Right atrium auricular region (tissue), 2 donors: ENCODE measurements at regions not wholly inside any gene's neighbourhood (a gene's known extent, or its start where the extent isn't known, plus 50 kb on each side); places are given as distances from the start of the nearest gene placed in this dataset.

Experiments
- DNase-seq: peaks from one replicate; pipeline ENCODE4 v3.0.0-alpha.2; 2019; ENCODE audit warnings: low spot score
- H3K27ac ChIP-seq, 2 donors: fragments of 200-600 bp; sonication (generic); 1 replicate in 1 of 2; 2 replicates in 1 of 2; pipeline ENCODE4 v1.5.1; 2016 to 2019
- H3K27me3 ChIP-seq, 2 donors: fragments of 200-600 bp; sonication (generic); one replicate each; pipeline versions ENCODE4 v1.5.1 to v1.6.0; 2017 to 2019
- H3K36me3 ChIP-seq: fragments of 200-600 bp; sonication (generic); one replicate; pipeline ENCODE4 v1.5.1; 2016
- H3K4me1 ChIP-seq, 2 donors: fragments of 200-600 bp; sonication (generic); one replicate each; pipeline versions ENCODE4 v1.5.1 to v1.6.0; 2017 to 2019
- H3K4me3 ChIP-seq, 2 donors: fragments of 200-600 bp; sonication (generic); 1 replicate in 1 of 2; 2 replicates in 1 of 2; pipeline ENCODE4 v1.5.1; 2017 to 2019; ENCODE audit warnings: mild to moderate bottlenecking in 1 of 2, moderate library complexity in 1 of 2
- H3K9me3 ChIP-seq, 2 donors: fragments of 200-600 bp; sonication (generic); one replicate each; pipeline ENCODE4 v1.5.1; 2019
- TF ChIP-seq, protein P1 (sequence below), 2 donors: fragments of 200-600 bp; sonication (generic); IDR thresholded peaks; one replicate each; pipeline ENCODE4 v1.5.1; 2019; ENCODE audit warnings: antibody characterized with exemption in 2 of 2

- Histone ChIP-seq H3K9me3 (peaks cover 0 to 1% of the 10 kb centered on the region in 2 donors), H3K27me3 (no peaks in the 10 kb centered on the region), H3K36me3 (no peaks in the 10 kb centered on the region), H3K4me1 (no peaks in the 10 kb centered on the region), H3K4me3 (no peak overlapping the region), H3K27ac (no peak overlapping the region)
- no peak for DNase-seq
- TF ChIP-seq, protein P1, sequence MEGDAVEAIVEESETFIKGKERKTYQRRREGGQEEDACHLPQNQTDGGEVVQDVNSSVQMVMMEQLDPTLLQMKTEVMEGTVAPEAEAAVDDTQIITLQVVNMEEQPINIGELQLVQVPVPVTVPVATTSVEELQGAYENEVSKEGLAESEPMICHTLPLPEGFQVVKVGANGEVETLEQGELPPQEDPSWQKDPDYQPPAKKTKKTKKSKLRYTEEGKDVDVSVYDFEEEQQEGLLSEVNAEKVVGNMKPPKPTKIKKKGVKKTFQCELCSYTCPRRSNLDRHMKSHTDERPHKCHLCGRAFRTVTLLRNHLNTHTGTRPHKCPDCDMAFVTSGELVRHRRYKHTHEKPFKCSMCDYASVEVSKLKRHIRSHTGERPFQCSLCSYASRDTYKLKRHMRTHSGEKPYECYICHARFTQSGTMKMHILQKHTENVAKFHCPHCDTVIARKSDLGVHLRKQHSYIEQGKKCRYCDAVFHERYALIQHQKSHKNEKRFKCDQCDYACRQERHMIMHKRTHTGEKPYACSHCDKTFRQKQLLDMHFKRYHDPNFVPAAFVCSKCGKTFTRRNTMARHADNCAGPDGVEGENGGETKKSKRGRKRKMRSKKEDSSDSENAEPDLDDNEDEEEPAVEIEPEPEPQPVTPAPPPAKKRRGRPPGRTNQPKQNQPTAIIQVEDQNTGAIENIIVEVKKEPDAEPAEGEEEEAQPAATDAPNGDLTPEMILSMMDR (IDR thresholded peaks at IDR 0.05): no peak
Observed at GRCh38 chr3:6571448-6571847, 289.5 kb upstream of the GRM7 start.

DNA sequence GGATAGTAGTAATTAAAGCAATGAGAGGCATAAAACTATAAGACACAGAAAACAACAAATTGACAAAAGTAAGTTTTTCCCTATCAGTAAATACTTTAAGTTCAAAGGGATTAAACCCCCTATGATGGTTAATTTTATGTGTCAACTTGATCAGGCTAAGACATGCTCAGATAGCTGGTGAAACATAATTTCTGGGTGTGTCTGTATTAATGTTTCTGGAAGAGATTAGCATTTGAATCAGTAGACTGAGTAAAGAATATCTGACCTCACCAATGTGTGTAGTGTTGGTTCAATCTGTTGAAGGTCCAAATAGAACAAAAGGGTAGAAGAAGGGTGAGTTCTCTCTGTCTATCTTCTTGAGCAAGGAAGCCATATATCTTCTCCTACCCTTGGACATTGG, 283.3 kb upstream of the GRM7 start:
- TF ChIP-seq, protein P1 (IDR thresholded peaks at IDR 0.05): no peak
- DNase-seq: no peak
- no peaks in the 10 kb centered on the region for H3K36me3 ChIP-seq
- H3K27me3 ChIP-seq: no peaks in the 10 kb centered on the region
- H3K4me1 ChIP-seq: no peaks in the 10 kb centered on the region
- H3K27ac ChIP-seq: no peak overlapping the region
- peaks cover 0 to 9% of the 10 kb centered on the region in 2 donors for H3K9me3 ChIP-seq
- H3K4me3 ChIP-seq: no peak overlapping the region

GRCh38 chr3:6578526-6578925, 282.4 kb upstream of the GRM7 start:
- DNase-seq: no peak
- H3K36me3 ChIP-seq: no peaks in the 10 kb centered on the region
- H3K4me1 ChIP-seq: no peaks in the 10 kb centered on the region
- TF ChIP-seq, protein P1 (IDR thresholded peaks at IDR 0.05): no peak
- H3K4me3 ChIP-seq: no peak overlapping the region
- H3K27ac ChIP-seq: no peak overlapping the region
- H3K9me3 ChIP-seq: peaks cover 0 to 9% of the 10 kb centered on the region in 2 donors
- H3K27me3 ChIP-seq: no peaks in the 10 kb centered on the region

DNA sequence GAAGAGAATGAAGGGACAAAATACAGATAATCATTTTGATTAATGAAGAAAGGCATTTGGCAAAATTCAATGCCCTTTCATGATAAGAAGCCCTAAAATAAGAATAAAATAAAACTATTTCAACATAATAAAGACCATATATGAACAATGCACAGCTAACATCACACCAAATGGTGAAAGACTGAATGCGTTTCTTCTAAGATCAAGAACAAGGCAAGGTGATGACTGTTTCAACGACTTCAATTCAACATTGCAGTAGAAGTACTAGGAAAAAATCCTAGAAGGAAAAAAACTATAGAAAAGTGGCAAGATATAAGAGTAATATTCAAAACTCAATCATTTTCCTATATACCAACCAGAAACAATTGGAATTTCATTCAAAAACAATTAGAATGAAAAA, 280.1 kb upstream of the GRM7 start:
- no peaks in the 10 kb centered on the region for H3K4me1 ChIP-seq
- no peak overlapping the region for H3K4me3 ChIP-seq
- DNase-seq: no peak
- no peak overlapping the region for H3K27ac ChIP-seq
- no peaks in the 10 kb centered on the region for H3K27me3 ChIP-seq
- TF ChIP-seq, protein P1 (IDR thresholded peaks at IDR 0.05): no peak
- no peaks in the 10 kb centered on the region for H3K36me3 ChIP-seq
- peaks cover 0 to 9% of the 10 kb centered on the region in 2 donors for H3K9me3 ChIP-seq

- TF ChIP-seq, protein P1 (IDR thresholded peaks at IDR 0.05): no peak
- Histone ChIP-seq H3K27ac (no peak overlapping the region), H3K27me3 (no peaks in the 10 kb centered on the region), H3K9me3 (no peaks in the 10 kb centered on the region), H3K4me1 (no peaks in the 10 kb centered on the region), H3K4me3 (no peak overlapping the region), H3K36me3 (no peaks in the 10 kb centered on the region)
- no peak for DNase-seq
Observed at GRCh38 chr3:6585360-6585759, 275.6 kb upstream of the GRM7 start.

GRCh38 chr3:6600237-6600636, 260.7 kb upstream of the GRM7 start:
- Histone ChIP-seq H3K36me3 (no peaks in the 10 kb centered on the region), H3K4me1 (no peaks in the 10 kb centered on the region), H3K9me3 (no peaks in the 10 kb centered on the region), H3K27ac (no peak overlapping the region), H3K4me3 (no peak overlapping the region), H3K27me3 (no peaks in the 10 kb centered on the region)
- TF ChIP-seq, protein P1 (IDR thresholded peaks at IDR 0.05): no peak
- DNase-seq: no peak
